ENCODE measurements at regions not wholly inside any gene's neighbourhood (a gene's known extent, or its start where the extent isn't known, plus 50 kb on each side); places are given as distances from the start of the nearest gene placed in this dataset.
A peak's percentile ranks its signal among the peaks of the same experiment; 100 is the strongest.

DNA sequence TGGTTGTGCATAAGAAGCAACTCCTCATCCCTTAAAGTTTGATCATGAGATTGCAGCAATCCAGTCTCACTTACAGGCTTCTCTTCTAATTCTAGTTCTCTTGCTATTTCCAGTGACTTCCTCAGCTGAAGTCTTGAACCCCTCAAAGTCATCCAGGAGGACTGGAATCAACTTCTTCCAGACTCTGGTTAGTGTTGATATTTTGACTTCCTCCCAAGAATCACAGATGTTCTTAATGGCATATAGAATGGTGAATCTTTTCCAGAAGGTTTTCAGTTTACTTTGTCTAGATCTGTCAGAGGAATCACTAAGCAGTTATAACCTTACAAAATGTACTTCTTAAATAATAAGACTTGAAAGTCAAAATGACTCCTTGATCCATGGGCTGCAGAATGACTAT is 81.3 kb upstream of the UBL3 start:
- Histone ChIP-seq H3K4me3 (no peak overlapping the region), H3K9me3 (no peaks in the 10 kb centered on the region), H3K4me1 (peaks cover 10% of the 10 kb centered on the region), H3K27me3 (ENCODE audit: low read depth) (no peaks in the 10 kb centered on the region), H3K27ac (no peak overlapping the region), H3K36me3 (no peaks in the 10 kb centered on the region)
- intact Hi-C loops (cut with DNase I): no loop called here
- ATAC-seq (no peak), DNase-seq (no peak)
- TF ChIP-seq, protein P1, sequence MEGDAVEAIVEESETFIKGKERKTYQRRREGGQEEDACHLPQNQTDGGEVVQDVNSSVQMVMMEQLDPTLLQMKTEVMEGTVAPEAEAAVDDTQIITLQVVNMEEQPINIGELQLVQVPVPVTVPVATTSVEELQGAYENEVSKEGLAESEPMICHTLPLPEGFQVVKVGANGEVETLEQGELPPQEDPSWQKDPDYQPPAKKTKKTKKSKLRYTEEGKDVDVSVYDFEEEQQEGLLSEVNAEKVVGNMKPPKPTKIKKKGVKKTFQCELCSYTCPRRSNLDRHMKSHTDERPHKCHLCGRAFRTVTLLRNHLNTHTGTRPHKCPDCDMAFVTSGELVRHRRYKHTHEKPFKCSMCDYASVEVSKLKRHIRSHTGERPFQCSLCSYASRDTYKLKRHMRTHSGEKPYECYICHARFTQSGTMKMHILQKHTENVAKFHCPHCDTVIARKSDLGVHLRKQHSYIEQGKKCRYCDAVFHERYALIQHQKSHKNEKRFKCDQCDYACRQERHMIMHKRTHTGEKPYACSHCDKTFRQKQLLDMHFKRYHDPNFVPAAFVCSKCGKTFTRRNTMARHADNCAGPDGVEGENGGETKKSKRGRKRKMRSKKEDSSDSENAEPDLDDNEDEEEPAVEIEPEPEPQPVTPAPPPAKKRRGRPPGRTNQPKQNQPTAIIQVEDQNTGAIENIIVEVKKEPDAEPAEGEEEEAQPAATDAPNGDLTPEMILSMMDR (IDR thresholded peaks at IDR 0.05): no peak

DNA sequence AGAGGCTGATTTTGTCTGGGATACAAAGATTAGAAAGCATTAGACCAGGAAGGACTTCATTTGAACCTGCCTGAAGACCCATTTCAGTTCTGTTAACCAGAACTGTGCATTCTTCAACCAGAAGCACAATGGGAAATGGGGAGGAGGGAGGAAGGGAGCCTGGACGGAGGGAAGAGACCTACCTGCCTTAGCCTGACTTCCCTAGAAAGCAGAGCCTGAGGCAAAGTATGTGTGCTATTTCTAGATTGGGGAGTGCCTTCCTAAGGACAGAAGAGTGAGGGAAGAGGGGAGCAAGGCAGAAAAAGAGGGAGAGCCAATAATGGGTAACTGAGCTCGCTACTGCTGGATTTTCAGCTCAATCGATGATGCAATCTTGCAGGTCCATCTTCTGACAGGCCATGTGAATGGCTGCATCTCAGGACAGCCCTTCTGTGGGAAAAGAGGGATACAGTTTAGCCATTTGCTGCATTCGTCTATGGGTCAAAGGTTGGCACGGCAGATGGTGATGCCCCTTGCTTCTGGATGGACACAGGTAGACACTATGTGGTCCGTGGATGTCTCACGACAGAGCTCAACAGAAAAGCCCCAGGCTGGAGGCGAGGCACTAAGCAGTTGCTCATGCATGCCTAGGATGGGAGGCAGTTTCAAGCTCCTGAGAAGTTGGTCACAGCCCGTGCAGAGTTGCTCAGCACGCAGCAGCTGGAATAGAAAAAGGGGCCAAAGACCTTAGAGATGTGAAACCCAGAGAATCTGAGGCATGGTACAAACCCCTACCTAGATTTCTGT is 78.8 kb upstream of the UBL3 start:
- no peak overlapping the region for H3K4me3 ChIP-seq
- H3K9me3 ChIP-seq: no peaks in the 10 kb centered on the region
- H3K36me3 ChIP-seq: no peaks in the 10 kb centered on the region
- peaks cover 11% of the 10 kb centered on the region for H3K4me1 ChIP-seq
- ATAC-seq (no peak), DNase-seq (no peak)
- H3K27ac ChIP-seq: no peak overlapping the region
- no peaks in the 10 kb centered on the region for H3K27me3 ChIP-seq (ENCODE audit: low read depth)
- TF ChIP-seq, protein P1 (IDR thresholded peaks at IDR 0.05): no peak
- intact Hi-C loops (cut with DNase I): no loop called here

DNA sequence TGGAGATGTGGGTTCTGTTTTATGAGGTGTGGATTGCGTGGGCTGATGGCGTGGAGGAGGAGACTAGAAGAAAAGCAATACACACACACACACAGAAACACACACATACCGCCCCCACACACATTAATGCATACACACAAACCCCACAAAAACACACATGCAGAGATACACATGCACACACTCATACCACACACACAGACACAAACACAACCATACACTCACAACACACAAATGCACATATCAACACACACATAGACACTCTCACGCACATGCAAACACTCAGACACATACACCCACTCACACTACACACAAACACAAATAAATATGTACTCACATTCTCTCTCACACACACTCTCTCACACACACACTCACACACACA is 75.7 kb upstream of the UBL3 start:
- H3K27me3 ChIP-seq (ENCODE audit: low read depth): no peaks in the 10 kb centered on the region
- H3K36me3 ChIP-seq: no peaks in the 10 kb centered on the region
- H3K27ac ChIP-seq: peak overlapping the region; percentile 81
- ATAC-seq (no peak), DNase-seq (no peak)
- peaks cover 26% of the 10 kb centered on the region for H3K4me1 ChIP-seq
- intact Hi-C loops (cut with DNase I): no loop called here
- TF ChIP-seq, protein P1 (IDR thresholded peaks at IDR 0.05): no peak
- no peak overlapping the region for H3K4me3 ChIP-seq
- no peaks in the 10 kb centered on the region for H3K9me3 ChIP-seq

DNA sequence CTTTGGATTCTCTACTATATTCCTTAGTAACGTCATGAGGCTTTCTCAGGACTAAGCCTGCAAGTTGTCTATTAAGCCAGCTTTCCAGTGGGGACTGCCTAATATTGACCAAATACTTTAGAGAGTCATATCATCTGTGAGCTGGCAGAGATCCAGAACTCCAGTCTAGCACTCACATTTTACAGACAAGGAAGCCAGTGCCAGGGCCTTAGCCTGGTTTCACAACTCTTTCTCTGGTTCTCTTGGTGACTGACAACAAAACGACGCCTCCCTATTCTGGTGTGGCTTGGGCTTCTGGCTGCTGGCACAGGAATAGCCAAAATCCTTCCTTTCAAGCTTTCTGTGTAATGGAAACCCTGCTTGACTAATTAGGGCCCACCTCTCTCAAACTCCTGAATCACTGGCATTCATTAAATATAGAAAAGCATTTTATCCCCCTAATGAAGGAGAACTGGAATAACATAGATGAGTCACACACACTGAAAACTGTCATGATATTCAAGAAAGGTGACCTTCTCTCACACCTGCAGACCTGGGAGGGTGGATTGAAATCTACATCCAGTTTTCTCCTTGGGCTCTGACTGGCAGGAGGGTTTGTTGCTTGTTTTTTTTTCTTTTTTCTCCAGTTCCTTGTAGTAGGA is 75.2 kb upstream of the UBL3 start:
- Histone ChIP-seq H3K4me3 (no peak overlapping the region), H3K36me3 (no peaks in the 10 kb centered on the region), H3K4me1 (peaks cover 26% of the 10 kb centered on the region), H3K9me3 (no peaks in the 10 kb centered on the region), H3K27ac (peak overlapping the region; percentile 81), H3K27me3 (ENCODE audit: low read depth) (no peaks in the 10 kb centered on the region)
- intact Hi-C loops (cut with DNase I): no loop called here
- DNase-seq (peak; percentile 81), ATAC-seq (peak; percentile 76)
- TF ChIP-seq, protein P1 (IDR thresholded peaks at IDR 0.05): no peak

DNA sequence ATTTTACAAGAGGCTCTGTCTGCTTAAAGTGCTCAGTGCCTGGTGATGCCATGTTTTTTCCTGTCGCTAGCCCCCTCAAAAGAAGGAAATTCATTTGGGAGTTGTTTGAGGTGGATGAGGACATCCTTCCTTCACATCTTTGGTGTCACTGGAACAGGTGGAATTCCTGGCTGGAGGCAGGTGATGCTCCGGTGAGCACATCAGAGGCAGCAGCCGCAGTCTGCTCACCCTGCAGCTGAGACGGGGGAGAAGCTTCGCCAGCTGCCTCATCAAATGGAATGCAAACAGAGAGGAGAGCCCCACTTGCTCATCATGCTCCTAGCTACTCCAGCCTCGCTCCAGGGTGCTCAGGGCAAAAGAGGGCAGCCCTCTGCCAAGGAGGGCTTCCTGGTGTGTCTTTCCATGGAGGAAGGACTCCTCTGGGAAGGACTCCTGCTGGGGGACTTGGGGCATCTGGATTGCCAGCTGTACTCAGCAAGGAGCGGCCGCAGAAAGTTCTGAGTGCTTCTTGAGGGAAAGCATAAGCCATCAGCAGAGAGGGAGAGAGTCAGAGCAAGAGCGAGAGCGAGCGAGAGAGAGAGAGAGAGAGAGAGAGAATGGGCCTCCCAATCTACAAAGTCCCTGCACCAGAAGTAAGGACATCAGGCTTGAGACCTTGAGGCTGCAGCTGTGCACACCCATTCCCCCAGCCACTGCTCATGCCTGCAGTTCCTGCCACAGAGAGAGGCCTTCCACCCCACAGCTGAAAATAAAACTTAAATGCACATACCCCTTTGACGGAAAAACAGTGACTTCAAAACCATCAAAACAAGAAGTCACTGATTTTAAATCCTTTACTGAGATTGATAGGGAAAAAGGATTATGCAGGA is 74.3 kb upstream of the UBL3 start:
- TF ChIP-seq, protein P1 (IDR thresholded peaks at IDR 0.05): no peak
- ATAC-seq (peak; percentile 8 to 24), DNase-seq (no peak)
- Histone ChIP-seq H3K4me1 (peaks cover 26% of the 10 kb centered on the region), H3K27ac (peak overlapping the region; percentile 81), H3K4me3 (no peak overlapping the region), H3K9me3 (no peaks in the 10 kb centered on the region), H3K36me3 (no peaks in the 10 kb centered on the region), H3K27me3 (ENCODE audit: low read depth) (no peaks in the 10 kb centered on the region)
- intact Hi-C loops (cut with DNase I): no loop called here

Data from lower lobe of right lung (tissue), 2 donors.